ENCODE measurements at regions not wholly inside any gene's neighbourhood (a gene's known extent, or its start where the extent isn't known, plus 50 kb on each side); places are given as distances from the start of the nearest gene placed in this dataset.
"Not testable (repeated sequence)": the region's sequence is repeated elsewhere in the genome, so short reads cannot be mapped to it uniquely, and the experiment has no call there.

DNA sequence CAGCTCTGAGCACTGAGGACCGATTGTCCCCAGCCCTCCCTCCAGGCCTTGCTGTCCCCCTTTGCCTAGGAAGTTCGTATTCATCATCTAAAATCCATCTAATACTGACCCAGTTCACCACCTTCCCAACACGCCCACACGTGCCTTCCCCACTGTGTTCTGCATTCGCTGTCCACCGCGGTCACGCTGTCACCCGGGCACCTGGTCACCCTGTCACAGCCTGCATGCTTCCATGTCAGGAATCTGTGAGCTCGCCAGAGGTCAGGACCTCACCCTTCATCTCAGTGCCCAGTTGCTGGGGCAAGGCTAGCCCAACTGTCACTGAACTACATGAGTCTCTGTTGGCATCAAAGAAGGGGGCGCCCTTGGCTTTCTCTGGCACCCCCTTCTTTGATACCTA is 82.9 kb upstream of the RUFY1 start:
- Histone ChIP-seq H3K36me3 (no peaks in the 10 kb centered on the region), H3K27me3 (no peaks in the 10 kb centered on the region), H3K4me3 (no peak overlapping the region), H3K4me1 (ENCODE audit: low read depth) (peaks cover 5% of the 10 kb centered on the region), H3K27ac (no peak overlapping the region), H3K9me3 (ENCODE audit: low read depth) (no peaks in the 10 kb centered on the region)
- no peak for DNase-seq (ENCODE audit: low read depth in 1 of 2, low spot score in 1 of 2)
- TF ChIP-seq, protein P1, sequence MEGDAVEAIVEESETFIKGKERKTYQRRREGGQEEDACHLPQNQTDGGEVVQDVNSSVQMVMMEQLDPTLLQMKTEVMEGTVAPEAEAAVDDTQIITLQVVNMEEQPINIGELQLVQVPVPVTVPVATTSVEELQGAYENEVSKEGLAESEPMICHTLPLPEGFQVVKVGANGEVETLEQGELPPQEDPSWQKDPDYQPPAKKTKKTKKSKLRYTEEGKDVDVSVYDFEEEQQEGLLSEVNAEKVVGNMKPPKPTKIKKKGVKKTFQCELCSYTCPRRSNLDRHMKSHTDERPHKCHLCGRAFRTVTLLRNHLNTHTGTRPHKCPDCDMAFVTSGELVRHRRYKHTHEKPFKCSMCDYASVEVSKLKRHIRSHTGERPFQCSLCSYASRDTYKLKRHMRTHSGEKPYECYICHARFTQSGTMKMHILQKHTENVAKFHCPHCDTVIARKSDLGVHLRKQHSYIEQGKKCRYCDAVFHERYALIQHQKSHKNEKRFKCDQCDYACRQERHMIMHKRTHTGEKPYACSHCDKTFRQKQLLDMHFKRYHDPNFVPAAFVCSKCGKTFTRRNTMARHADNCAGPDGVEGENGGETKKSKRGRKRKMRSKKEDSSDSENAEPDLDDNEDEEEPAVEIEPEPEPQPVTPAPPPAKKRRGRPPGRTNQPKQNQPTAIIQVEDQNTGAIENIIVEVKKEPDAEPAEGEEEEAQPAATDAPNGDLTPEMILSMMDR (IDR thresholded peaks at IDR 0.05; ENCODE audit: low read depth, low read length), result no peak

DNA sequence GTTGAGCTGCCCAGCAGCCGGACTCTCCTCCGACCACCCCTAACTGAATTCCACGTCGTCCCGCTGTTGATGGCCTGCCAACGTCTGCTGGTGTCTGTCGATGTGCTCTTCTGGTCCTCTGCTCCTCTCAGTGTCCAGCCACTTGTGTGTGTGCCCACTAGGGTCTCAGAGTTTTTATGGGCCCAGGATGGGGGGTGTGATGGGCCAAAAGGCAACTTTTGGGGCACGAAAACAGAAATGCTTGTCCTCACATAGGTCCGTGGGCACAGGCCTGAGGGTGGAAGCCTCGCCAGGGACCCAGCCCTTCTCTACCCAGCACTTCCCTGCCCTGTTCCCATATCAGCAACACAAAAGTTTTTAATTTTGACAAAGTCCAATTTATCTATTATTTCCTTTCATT is 85.7 kb upstream of the RUFY1 start:
- Histone ChIP-seq H3K9me3 (ENCODE audit: low read depth) (no peaks in the 10 kb centered on the region), H3K27me3 (no peaks in the 10 kb centered on the region), H3K27ac (no peak overlapping the region), H3K4me3 (no peak overlapping the region), H3K36me3 (no peaks in the 10 kb centered on the region), H3K4me1 (ENCODE audit: low read depth) (no peaks in the 10 kb centered on the region)
- TF ChIP-seq, protein P1 (IDR thresholded peaks at IDR 0.05; ENCODE audit: low read depth, low read length), result no peak
- no peak for DNase-seq (ENCODE audit: low read depth in 1 of 2, low spot score in 1 of 2)

DNA sequence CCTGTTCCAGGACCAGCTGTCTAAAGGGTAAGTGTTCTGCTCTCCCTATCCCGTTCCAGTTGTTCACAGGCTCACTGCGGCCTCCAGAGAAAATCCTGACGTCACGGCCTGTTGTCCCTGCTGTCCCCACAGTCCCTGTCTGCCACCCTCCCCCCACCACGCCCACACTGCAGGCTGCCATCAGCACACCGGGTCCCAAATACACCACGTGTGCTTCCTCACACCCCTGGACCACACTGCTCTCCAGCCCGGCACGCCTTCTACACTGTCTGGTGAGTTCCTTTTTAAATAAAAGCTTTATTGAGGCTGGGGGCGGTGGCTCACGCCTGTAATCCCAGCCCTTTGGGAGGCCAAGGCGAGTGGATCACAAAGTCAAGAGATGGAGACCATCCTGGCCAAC is 88.3 kb upstream of the RUFY1 start:
- no peaks in the 10 kb centered on the region for H3K9me3 ChIP-seq (ENCODE audit: low read depth)
- no peaks in the 10 kb centered on the region for H3K36me3 ChIP-seq
- H3K4me1 ChIP-seq (ENCODE audit: low read depth), result no peaks in the 10 kb centered on the region
- TF ChIP-seq, protein P1 (IDR thresholded peaks at IDR 0.05; ENCODE audit: low read depth, low read length), result no peak
- H3K4me3 ChIP-seq, result no peak overlapping the region
- H3K27me3 ChIP-seq, result no peaks in the 10 kb centered on the region
- no peak for DNase-seq (ENCODE audit: low read depth in 1 of 2, low spot score in 1 of 2)
- no peak overlapping the region for H3K27ac ChIP-seq

DNA sequence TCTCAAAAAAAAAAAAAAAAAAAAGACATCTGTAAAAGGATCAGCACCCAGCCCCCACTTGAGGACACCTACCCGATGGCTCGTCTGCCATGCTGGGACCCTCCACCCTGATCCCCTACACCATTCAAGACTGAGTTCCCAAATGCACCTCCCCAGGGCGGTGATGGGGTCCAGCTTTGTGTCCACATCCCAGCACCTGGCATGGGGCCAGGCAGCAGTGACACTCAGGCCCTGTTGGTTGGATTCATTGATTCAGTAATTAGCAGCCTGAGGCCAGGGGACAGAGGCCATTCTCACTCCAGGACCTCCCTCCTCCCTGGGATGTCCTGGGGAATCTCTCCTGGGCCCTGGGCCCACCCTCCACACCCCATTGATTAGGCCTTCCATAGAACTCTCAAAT is 88.8 kb upstream of the RUFY1 start:
- no peak for DNase-seq (ENCODE audit: low read depth in 1 of 2, low spot score in 1 of 2)
- Histone ChIP-seq H3K36me3 (no peaks in the 10 kb centered on the region), H3K9me3 (ENCODE audit: low read depth) (no peaks in the 10 kb centered on the region), H3K4me1 (ENCODE audit: low read depth) (no peaks in the 10 kb centered on the region), H3K27ac (no peak overlapping the region), H3K4me3 (no peak overlapping the region), H3K27me3 (no peaks in the 10 kb centered on the region)
- TF ChIP-seq, protein P1 (IDR thresholded peaks at IDR 0.05; ENCODE audit: low read depth, low read length), result no peak

DNA sequence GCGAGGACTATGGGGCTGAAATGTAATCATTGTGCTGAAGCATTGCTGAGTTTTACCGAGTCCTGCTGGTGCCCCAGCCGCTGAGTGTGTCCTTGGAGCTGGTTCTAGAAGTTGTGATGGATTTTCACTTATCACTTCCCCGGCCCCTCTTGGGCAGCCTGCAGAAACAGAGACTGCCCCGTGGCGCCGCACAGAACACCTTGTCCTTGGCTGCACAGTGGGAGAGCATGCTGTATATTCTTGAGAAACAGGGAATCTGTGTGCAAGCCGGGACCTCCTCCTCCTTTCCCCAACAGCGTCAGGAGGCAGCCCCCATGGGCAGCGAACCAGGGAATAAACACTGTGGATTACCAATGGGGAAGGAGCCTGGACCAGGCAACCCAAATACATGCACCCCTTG is 90.6 kb upstream of the RUFY1 start:
- Histone ChIP-seq H3K4me3 (no peak overlapping the region), H3K27ac (no peak overlapping the region), H3K36me3 (no peaks in the 10 kb centered on the region), H3K4me1 (ENCODE audit: low read depth) (no peaks in the 10 kb centered on the region), H3K9me3 (ENCODE audit: low read depth) (no peaks in the 10 kb centered on the region), H3K27me3 (no peaks in the 10 kb centered on the region)
- no peak for DNase-seq (ENCODE audit: low read depth in 1 of 2, low spot score in 1 of 2)
- TF ChIP-seq, protein P1 (IDR thresholded peaks at IDR 0.05; ENCODE audit: low read depth, low read length), result no peak

DNA sequence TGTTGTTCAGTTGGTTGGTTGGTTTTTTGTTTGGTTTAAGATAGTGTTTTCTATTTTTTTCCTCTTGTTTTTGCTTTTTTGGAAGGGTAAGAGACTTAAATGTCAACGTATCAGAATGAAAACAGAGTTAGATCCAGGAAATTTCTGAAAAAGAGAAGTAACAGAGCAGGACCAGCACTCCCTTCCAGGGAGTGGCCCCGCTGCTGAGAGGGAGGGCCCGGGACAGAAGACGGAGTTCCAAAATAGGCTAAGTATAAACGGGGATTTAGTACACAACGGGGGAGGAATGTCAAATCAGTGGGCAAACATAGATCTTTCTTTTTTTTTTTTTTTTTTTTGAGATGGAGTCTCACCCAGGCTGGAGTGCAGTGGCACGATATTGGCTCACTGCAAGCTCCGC is 92.7 kb upstream of the RUFY1 start:
- no peaks in the 10 kb centered on the region for H3K9me3 ChIP-seq (ENCODE audit: low read depth)
- TF ChIP-seq, protein P1 (IDR thresholded peaks at IDR 0.05; ENCODE audit: low read depth, low read length), result no peak
- no peak for DNase-seq (ENCODE audit: low read depth in 1 of 2, low spot score in 1 of 2)
- H3K27ac ChIP-seq, result no peak overlapping the region
- H3K4me1 ChIP-seq (ENCODE audit: low read depth), result no peaks in the 10 kb centered on the region
- no peaks in the 10 kb centered on the region for H3K36me3 ChIP-seq
- no peak overlapping the region for H3K4me3 ChIP-seq
- H3K27me3 ChIP-seq, result no peaks in the 10 kb centered on the region

DNA sequence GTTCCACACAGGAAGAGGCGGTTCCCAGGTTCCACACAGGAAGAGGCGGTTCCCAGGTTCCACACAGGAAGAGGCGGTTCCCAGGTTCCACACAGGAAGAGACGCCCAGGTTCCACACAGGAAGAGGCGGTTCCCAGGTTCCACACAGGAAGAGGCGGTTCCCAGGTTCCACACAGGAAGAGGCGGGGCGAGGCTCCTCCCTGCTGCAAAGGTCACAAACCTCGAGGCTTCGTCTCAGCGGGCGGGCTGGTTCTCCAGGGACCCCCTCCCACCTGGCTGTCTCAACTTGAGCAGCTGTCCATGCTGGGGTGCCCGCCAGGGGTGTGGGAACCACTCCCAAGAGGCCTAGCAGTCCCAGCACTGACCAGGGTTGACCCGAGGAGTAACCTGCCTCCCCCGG is 94.3 kb upstream of the RUFY1 start:
- not testable (repeated sequence) for DNase-seq (ENCODE audit: low read depth in 1 of 2, low spot score in 1 of 2); H3K4me3 ChIP-seq; H3K27ac ChIP-seq; H3K27me3 ChIP-seq; H3K9me3 ChIP-seq (ENCODE audit: low read depth); H3K36me3 ChIP-seq; H3K4me1 ChIP-seq (ENCODE audit: low read depth)

Data from cardiac muscle cell (in vitro differentiated cells and primary cell).